ENCODE measurements at regions not wholly inside any gene's neighbourhood (a gene's known extent, or its start where the extent isn't known, plus 50 kb on each side); places are given as distances from the start of the nearest gene placed in this dataset.

DNA sequence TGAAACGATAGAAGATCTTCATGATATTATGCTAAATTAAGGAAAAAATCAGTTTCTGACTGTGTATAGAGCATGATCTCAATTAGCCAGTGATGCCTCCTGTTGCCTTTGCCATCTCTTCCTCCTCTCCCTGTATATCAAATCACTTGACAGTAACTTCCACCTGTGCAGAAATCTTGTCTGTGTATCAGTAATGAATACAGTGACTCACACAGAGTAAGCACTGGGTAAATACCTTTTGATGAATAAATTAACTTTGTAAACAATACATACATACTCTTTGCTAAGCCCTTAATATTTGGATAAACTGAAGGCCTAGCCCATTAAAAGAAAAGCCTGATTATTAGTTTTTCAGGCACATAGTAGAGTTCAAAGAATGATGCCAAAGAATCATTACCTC, 610.6 kb upstream of the NRP1 start:
- H3K4me3 ChIP-seq (ENCODE audit: low read length): no peak overlapping the region
- no peak for DNase-seq (ENCODE audit: low read depth)
- TF ChIP-seq, protein P1, sequence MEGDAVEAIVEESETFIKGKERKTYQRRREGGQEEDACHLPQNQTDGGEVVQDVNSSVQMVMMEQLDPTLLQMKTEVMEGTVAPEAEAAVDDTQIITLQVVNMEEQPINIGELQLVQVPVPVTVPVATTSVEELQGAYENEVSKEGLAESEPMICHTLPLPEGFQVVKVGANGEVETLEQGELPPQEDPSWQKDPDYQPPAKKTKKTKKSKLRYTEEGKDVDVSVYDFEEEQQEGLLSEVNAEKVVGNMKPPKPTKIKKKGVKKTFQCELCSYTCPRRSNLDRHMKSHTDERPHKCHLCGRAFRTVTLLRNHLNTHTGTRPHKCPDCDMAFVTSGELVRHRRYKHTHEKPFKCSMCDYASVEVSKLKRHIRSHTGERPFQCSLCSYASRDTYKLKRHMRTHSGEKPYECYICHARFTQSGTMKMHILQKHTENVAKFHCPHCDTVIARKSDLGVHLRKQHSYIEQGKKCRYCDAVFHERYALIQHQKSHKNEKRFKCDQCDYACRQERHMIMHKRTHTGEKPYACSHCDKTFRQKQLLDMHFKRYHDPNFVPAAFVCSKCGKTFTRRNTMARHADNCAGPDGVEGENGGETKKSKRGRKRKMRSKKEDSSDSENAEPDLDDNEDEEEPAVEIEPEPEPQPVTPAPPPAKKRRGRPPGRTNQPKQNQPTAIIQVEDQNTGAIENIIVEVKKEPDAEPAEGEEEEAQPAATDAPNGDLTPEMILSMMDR (conservative IDR thresholded peaks at IDR 0.05; ENCODE audit: low read depth, low read length): no peak

- H3K4me3 ChIP-seq (ENCODE audit: low read length): no peak overlapping the region
- TF ChIP-seq, protein P1 (conservative IDR thresholded peaks at IDR 0.05; ENCODE audit: low read depth, low read length): no peak
- DNase-seq (ENCODE audit: low read depth): no peak
Measured at GRCh38 chr10:33942508-33942907, 608.0 kb upstream of the NRP1 start.

DNA sequence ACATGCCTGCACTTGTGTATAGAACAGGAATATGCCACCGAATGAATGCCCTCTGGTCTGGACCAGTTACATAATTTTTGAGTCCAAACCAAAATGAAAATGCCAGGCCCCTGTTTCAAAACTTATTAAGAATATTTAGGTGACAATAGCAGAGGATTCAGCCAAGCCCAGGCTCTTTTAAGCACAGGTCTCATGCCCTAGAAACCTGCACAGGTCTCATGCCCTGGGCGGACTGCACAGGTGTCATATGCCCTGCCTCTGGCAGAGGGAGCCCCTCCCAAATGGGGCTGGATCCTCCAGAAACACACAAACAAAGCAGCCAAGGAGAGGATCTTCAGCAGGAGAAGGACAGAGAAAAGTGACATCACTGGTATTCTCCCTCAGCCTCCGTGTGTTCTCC, 605.4 kb upstream of the NRP1 start:
- H3K4me3 ChIP-seq (ENCODE audit: low read length): no peak overlapping the region
- DNase-seq (ENCODE audit: low read depth): no peak
- TF ChIP-seq, protein P1 (conservative IDR thresholded peaks at IDR 0.05; ENCODE audit: low read depth, low read length): no peak

GRCh38 chr10:33939410-33939809, 604.9 kb upstream of the NRP1 start:
- no peak overlapping the region for H3K4me3 ChIP-seq (ENCODE audit: low read length)
- TF ChIP-seq, protein P1 (conservative IDR thresholded peaks at IDR 0.05; ENCODE audit: low read depth, low read length): no peak

GRCh38 chr10:33938001-33938400, 603.5 kb upstream of the NRP1 start:
- TF ChIP-seq, protein P1 (conservative IDR thresholded peaks at IDR 0.05; ENCODE audit: low read depth, low read length): no peak
- no peak overlapping the region for H3K4me3 ChIP-seq (ENCODE audit: low read length)
- no peak for DNase-seq (ENCODE audit: low read depth)

More at GRCh38 chr10:33939410-33939809, 604.9 kb upstream of the NRP1 start:
- no peak for DNase-seq (ENCODE audit: low read depth)

- TF ChIP-seq, protein P1 (conservative IDR thresholded peaks at IDR 0.05; ENCODE audit: low read depth, low read length): no peak
- DNase-seq (ENCODE audit: low read depth): no peak
- H3K4me3 ChIP-seq (ENCODE audit: low read length): no peak overlapping the region
Measured at GRCh38 chr10:33937036-33937730, 602.7 kb upstream of the NRP1 start.

GRCh38 chr10:33935350-33935749, 600.9 kb upstream of the NRP1 start:
- TF ChIP-seq, protein P1 (conservative IDR thresholded peaks at IDR 0.05; ENCODE audit: low read depth, low read length): no peak
- no peak for DNase-seq (ENCODE audit: low read depth)
- H3K4me3 ChIP-seq (ENCODE audit: low read length): no peak overlapping the region
